ENCODE measurements at regions not wholly inside any gene's neighbourhood (a gene's known extent, or its start where the extent isn't known, plus 50 kb on each side); places are given as distances from the start of the nearest gene placed in this dataset.
A peak's percentile ranks its signal among the peaks of the same experiment; 100 is the strongest.

- no peaks in the 10 kb centered on the region for H3K36me3 ChIP-seq
- H3K27me3 ChIP-seq, result no peaks in the 10 kb centered on the region
- peaks cover 15 to 24% of the 10 kb centered on the region in 2 donors for H3K4me1 ChIP-seq
- H3K27ac ChIP-seq, result no peak overlapping the region
- intact Hi-C loops (cut with DNase I), result no loop called here
- TF ChIP-seq CTCF (IDR thresholded peaks at IDR 0.05) (no peak), POLR2A (IDR thresholded peaks at IDR 0.05) (no peak)
- no peak overlapping the region for H3K4me3 ChIP-seq (replicated peaks in 1 of 3)
- no peak for DNase-seq
- H3K9me3 ChIP-seq, result no peaks in the 10 kb centered on the region
- 78 to 79% methylated on average over 8 of the region's 8 CpGs for WGBS, 2 donors
These were observed 104.4 kb downstream of the NCR2 start for GRCh38 chr6:41439524-41440418.

GRCh38 chr6:41440958-41441357, 105.2 kb upstream of the FOXP4 start:
- DNase-seq, result no peak
- 94 to 99% methylated on average over 6 of the region's 6 CpGs for WGBS, 2 donors
- TF ChIP-seq CTCF (IDR thresholded peaks at IDR 0.05) (no peak), POLR2A (IDR thresholded peaks at IDR 0.05) (no peak)
- Histone ChIP-seq H3K4me3 (replicated peaks in 1 of 3) (no peak overlapping the region), H3K4me1 (peaks cover 15 to 24% of the 10 kb centered on the region in 2 donors), H3K27me3 (no peaks in the 10 kb centered on the region), H3K9me3 (no peaks in the 10 kb centered on the region), H3K27ac (no peak overlapping the region), H3K36me3 (no peaks in the 10 kb centered on the region)
- intact Hi-C loops (cut with DNase I), result no loop called here

GRCh38 chr6:41441598-41442351, 104.4 kb upstream of the FOXP4 start:
- Histone ChIP-seq H3K4me1 (peaks cover 15 to 24% of the 10 kb centered on the region in 2 donors), H3K36me3 (no peaks in the 10 kb centered on the region), H3K27ac (peak overlapping the region in 1 of 3 donors; percentile 66), H3K27me3 (no peaks in the 10 kb centered on the region), H3K9me3 (no peaks in the 10 kb centered on the region), H3K4me3 (replicated peaks in 1 of 3) (no peak overlapping the region)
- no peak for TF ChIP-seq POLR2A (IDR thresholded peaks at IDR 0.05)
- no peak for TF ChIP-seq CTCF (IDR thresholded peaks at IDR 0.05)
- 64 to 68% methylated on average over 9 of the region's 9 CpGs for WGBS, 2 donors
- intact Hi-C loops (cut with DNase I), result no loop called here
- DNase-seq, result peak; percentile 29 to 58

GRCh38 chr6:41442352-41442672, 103.9 kb upstream of the FOXP4 start:
- intact Hi-C loops (cut with DNase I), result no loop called here

More at GRCh38 chr6:41442352-41442672, 103.9 kb upstream of the FOXP4 start:
- H3K27ac ChIP-seq, result peak overlapping the region in 1 of 3 donors; percentile 66
- no peaks in the 10 kb centered on the region for H3K9me3 ChIP-seq
- H3K27me3 ChIP-seq, result no peaks in the 10 kb centered on the region
- DNase-seq, result no peak
- TF ChIP-seq POLR2A (IDR thresholded peaks at IDR 0.05) (no peak), CTCF (IDR thresholded peaks at IDR 0.05) (no peak)
- WGBS, 2 donors, result 85% methylated on average over 2 of the region's 2 CpGs; no CpG with 5 or more reads in 1 of the 2 donors
- H3K4me1 ChIP-seq, result peaks cover 15 to 24% of the 10 kb centered on the region in 2 donors
- no peaks in the 10 kb centered on the region for H3K36me3 ChIP-seq
- H3K4me3 ChIP-seq (replicated peaks in 1 of 3), result no peak overlapping the region
